CD4-positive, alpha-beta memory T cell (primary cell): ENCODE measurements at regions not wholly inside any gene's neighbourhood (a gene's known extent, or its start where the extent isn't known, plus 50 kb on each side); places are given as distances from the start of the nearest gene placed in this dataset.

Experiments
- CTCF ChIA-PET: fragments of 350-600 bp; sonication (Branson Sonifier 250); formaldehyde crosslinking; loops from one replicate; lab custom pipeline; 2021; ENCODE audit warnings: inconsistent platforms; ENCODE audit not compliant: partially characterized antibody; lab: Charles Lee
- POLR2A ChIA-PET: fragments of 350-600 bp; sonication (Branson Sonifier 250); formaldehyde crosslinking; loops from one replicate; lab custom pipeline; 2021; ENCODE audit not compliant: partially characterized antibody; lab: Charles Lee
- DNase-seq, 5 donors: peaks; one replicate each; pipeline versions ENCODE4 v3.0.0 to v3.0.0-alpha.2; 2020 to 2022; ENCODE audit warnings: mixed read lengths in 1 of 5
- H3K27ac ChIP-seq: one replicate; pipeline ENCODE4 v1.7.0; 2013; ENCODE audit warnings: low read depth, low read length
- H3K27me3 ChIP-seq: 2 replicates; pipeline ENCODE4 v1.7.0; 2013; ENCODE audit warnings: mild to moderate bottlenecking, low read length, moderate library complexity; ENCODE audit not compliant: insufficient read depth
- H3K36me3 ChIP-seq: 2 replicates; pipeline ENCODE4 v1.7.0; 2013; ENCODE audit warnings: mild to moderate bottlenecking, low read length, moderate library complexity; ENCODE audit not compliant: insufficient read depth
- H3K4me1 ChIP-seq: 2 replicates; pipeline ENCODE4 v1.7.0; 2013; ENCODE audit warnings: mild to moderate bottlenecking, low read length, moderate library complexity; ENCODE audit not compliant: insufficient read depth
- H3K4me3 ChIP-seq, 2 donors: one replicate each; pipeline ENCODE4 v1.7.0; 2013; ENCODE audit warnings: low read length in 2 of 2, mild to moderate bottlenecking in 1 of 2
- H3K9me3 ChIP-seq, 2 donors: one replicate each; pipeline ENCODE4 v1.7.0; 2013; ENCODE audit warnings: low read length in 2 of 2, control low read depth in 1 of 2; ENCODE audit not compliant: control insufficient read depth in 1 of 2
- H3K27ac Mint-ChIP-seq, 7 donors: one replicate each; pipeline ENCODE4 v1.8.0; 2020 to 2021; ENCODE audit warnings: mixed read lengths in 7 of 7, mild to moderate bottlenecking in 6 of 7, inconsistent platforms in 3 of 7, moderate library complexity in 3 of 7
- H3K27me3 Mint-ChIP-seq, 2 donors: one replicate each; pipeline ENCODE4 v1.8.0; 2020 to 2021; ENCODE audit warnings: mixed read lengths in 2 of 2
- H3K36me3 Mint-ChIP-seq, 2 donors: one replicate each; pipeline ENCODE4 v1.8.0; 2020 to 2021; ENCODE audit warnings: mixed read lengths in 2 of 2, inconsistent platforms in 1 of 2, mild to moderate bottlenecking in 1 of 2
- H3K4me1 Mint-ChIP-seq, 4 donors: one replicate each; pipeline ENCODE4 v1.8.0; 2020 to 2021; ENCODE audit warnings: mixed read lengths in 4 of 4, mild to moderate bottlenecking in 1 of 4
- H3K4me3 Mint-ChIP-seq, 8 donors: one replicate each; pipeline ENCODE4 v1.8.0; 2020 to 2021; ENCODE audit warnings: mixed read lengths in 8 of 8, mild to moderate bottlenecking in 7 of 8, moderate library complexity in 6 of 8, inconsistent platforms in 3 of 8
- H3K9me3 Mint-ChIP-seq, 8 donors: one replicate each; pipeline ENCODE4 v1.8.0; 2020 to 2021; ENCODE audit warnings: mixed read lengths in 8 of 8, mild to moderate bottlenecking in 5 of 8, inconsistent platforms in 3 of 8, moderate library complexity in 1 of 8
- intact Hi-C: fragments of 100-400 bp; cut with micrococcal nuclease; formaldehyde crosslinking; loops from one replicate; pipeline ENCODE4 v1.15.1; 2023

DNA sequence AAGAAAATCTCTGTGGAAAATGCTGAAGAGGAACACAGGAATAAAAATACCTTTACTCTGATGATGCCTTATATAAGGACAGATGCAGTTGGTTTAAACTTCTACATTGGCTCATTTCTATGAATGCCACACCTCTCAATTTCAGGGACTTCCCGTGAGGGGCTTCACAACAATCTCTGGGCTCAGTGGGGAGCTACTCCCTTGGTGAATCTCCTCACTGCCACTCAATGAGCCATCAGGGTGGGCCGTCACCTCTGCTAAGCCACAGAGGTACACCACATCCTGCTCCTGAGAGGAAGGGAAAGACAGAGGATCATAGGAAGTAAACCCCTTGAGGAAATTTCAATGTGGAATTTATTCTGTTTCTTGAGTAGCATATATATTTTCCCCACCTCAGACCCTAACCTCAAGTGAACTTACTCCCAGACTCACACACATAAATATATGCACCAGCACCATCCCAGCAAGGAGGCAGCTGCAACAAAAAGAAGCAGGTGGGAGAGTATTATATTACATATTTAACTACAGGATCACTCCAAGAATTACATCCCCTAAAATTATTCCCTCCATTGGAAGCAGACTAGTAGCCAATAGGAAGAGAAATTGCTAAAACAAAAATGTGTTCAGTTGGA lies 63.3 kb upstream of the PRSS1 start:
- peaks cover 22 to 52% (median 36%) of the 10 kb centered on the region in 4 donors for H3K4me1 Mint-ChIP-seq

DNA sequence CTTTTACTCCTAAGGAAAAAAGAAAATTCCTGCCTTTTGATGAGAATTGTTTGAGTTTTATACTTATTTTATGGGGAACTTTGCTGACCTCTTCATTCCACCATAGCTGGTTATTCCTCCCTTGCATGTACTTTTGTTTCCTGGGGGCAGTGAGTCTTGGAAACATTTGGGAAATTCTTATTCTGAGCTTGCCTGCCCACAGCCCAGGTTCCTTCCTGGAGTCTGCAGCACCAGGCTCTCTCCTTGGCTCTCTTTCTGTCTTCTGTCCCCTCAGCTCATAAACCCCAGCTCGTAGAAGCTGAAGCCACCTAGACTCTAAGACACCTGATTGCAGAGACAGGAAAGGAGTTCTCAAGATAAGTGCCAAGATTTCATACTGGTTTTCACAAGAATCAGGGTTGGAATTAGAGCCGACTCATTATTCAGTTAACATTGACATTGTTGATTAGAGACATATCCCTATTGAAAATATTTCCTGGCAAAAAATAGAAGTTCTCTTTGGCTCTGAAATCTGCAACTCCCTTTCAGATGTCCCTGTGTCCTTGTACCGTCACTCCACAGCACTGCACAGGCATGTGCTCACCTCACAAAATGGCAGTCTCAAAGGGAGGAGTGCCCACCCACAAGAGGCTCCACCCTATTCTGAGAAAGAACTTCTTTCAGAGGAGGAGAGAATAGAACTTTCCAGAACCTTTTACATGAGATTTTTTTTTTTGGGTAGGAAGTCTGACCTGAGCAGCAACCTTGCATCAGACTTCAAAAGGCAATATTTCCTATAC lies 67.8 kb upstream of the PRSS1 start:
- H3K27ac ChIP-seq = no peak overlapping the region
- Mint-ChIP-seq H3K9me3 (peaks cover 0 to 4% (median 0%) of the 10 kb centered on the region in 8 donors), H3K36me3 (no peaks in the 10 kb centered on the region), H3K4me1 (peaks cover 17 to 32% (median 24%) of the 10 kb centered on the region in 4 donors), H3K27me3 (no peaks in the 10 kb centered on the region), H3K4me3 (no peak overlapping the region), H3K27ac (peak overlapping the region in 2 of 7 donors; percentile 19 to 70)
- ChIA-PET CTCF (interaction anchor here (0.9 to 1.0 kb wide), 2 partner anchors 31 to 134 kb away, joined by 3 to 4 read pairs; no protein-coding TSS in a partner anchor), POLR2A (no interaction called here)
- H3K9me3 ChIP-seq = no peaks in the 10 kb centered on the region
- H3K27me3 ChIP-seq = no peaks in the 10 kb centered on the region
- DNase-seq = no peak
- no peak overlapping the region for H3K4me3 ChIP-seq
- H3K4me1 ChIP-seq = peaks cover 12% of the 10 kb centered on the region
- H3K36me3 ChIP-seq = no peaks in the 10 kb centered on the region
- intact Hi-C loops = no loop called here

More for the DNA sequence above, 63.3 kb upstream of the PRSS1 start:
- CTCF ChIA-PET = interaction anchor here (1.1 to 1.3 kb wide), 2 partner anchors 15 to 27 kb away, joined by 3 read pairs; no protein-coding TSS in a partner anchor
- no peak overlapping the region for H3K4me3 ChIP-seq
- Mint-ChIP-seq H3K27ac (peak overlapping the region; percentile 18 to 82 (median 75)), H3K9me3 (no peaks in the 10 kb centered on the region), H3K36me3 (no peaks in the 10 kb centered on the region), H3K27me3 (no peaks in the 10 kb centered on the region), H3K4me3 (peak overlapping the region in 4 of 8 donors; percentile 18 to 31 (median 21))
- H3K27me3 ChIP-seq = no peaks in the 10 kb centered on the region
- H3K9me3 ChIP-seq = no peaks in the 10 kb centered on the region
- POLR2A ChIA-PET = interaction anchor here (0.7 to 1.5 kb wide), 3 partner anchors 28 to 108 kb away, joined by 3 to 5 read pairs (median 4); no protein-coding TSS in a partner anchor
- no peak for DNase-seq
- no peaks in the 10 kb centered on the region for H3K36me3 ChIP-seq
- no peak overlapping the region for H3K27ac ChIP-seq
- intact Hi-C loops = no loop called here
- H3K4me1 ChIP-seq = peaks cover 18% of the 10 kb centered on the region

DNA sequence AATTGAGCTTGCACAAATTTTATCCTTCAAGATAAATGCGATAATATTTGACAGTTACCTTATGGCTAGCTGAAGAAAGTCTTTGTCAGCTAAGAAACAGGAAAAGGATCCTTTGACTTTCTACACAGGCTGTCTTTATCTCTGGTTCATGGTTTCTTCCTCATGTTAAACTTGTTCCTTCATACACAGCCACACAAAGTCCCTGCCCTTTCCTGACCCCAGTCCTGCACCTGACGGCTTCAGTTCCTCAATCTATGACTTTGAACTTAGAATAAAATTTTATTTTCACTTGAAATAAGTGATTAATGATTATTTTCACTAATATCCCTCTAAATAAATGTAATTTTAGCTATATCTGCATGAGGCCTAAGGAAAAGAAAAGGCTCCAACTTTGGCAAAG lies 77.8 kb upstream of the PRSS1 start:
- H3K36me3 ChIP-seq = no peaks in the 10 kb centered on the region
- H3K27me3 ChIP-seq = no peaks in the 10 kb centered on the region
- H3K27ac ChIP-seq = no peak overlapping the region
- Mint-ChIP-seq H3K27ac (peak overlapping the region in 4 of 7 donors; percentile 48 to 91 (median 84)), H3K36me3 (no peaks in the 10 kb centered on the region), H3K9me3 (no peaks in the 10 kb centered on the region), H3K4me3 (peak overlapping the region in 2 of 8 donors; percentile 57 to 72), H3K27me3 (no peaks in the 10 kb centered on the region), H3K4me1 (peaks cover 19 to 30% (median 25%) of the 10 kb centered on the region in 4 donors)
- intact Hi-C loops = no loop called here
- no peak for DNase-seq
- no peak overlapping the region for H3K4me3 ChIP-seq
- POLR2A ChIA-PET = interaction anchor here (0.6 to 2.1 kb wide), 7 partner anchors 42 to 139 kb away, joined by 3 to 12 read pairs (median 4); no protein-coding TSS in a partner anchor
- H3K9me3 ChIP-seq = no peaks in the 10 kb centered on the region
- CTCF ChIA-PET = interaction anchor here (1.3 to 7.2 kb wide), 5 partner anchors 13 to 139 kb away, joined by 3 to 46 read pairs (median 7); no protein-coding TSS in a partner anchor
- peaks cover 25% of the 10 kb centered on the region for H3K4me1 ChIP-seq

DNA sequence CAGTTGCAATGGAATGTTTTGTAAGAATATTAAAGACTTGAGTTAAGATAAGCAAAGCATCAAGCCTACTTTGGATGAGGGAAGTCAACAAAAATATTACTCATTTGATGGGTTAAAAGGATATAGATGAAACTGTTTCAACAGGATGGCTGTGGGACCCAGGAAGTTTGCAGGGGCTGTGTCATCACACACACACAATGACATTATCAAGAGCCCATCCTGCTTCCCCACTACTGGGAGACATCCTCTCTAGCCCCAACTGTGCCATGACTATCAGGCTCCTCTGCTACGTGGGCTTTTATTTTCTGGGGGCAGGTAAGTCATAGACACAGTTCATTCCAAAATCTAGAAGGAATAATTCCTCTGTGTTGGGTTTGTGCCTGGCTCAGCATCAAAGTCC lies 78.8 kb upstream of the PRSS1 start:
- DNase-seq = peak in 1 of 5 donors; percentile 8
- H3K27me3 ChIP-seq = no peaks in the 10 kb centered on the region
- Mint-ChIP-seq H3K9me3 (no peaks in the 10 kb centered on the region), H3K36me3 (no peaks in the 10 kb centered on the region), H3K27ac (peak overlapping the region in 5 of 7 donors; percentile 85 to 91 (median 88)), H3K4me1 (peaks cover 19 to 30% (median 25%) of the 10 kb centered on the region in 4 donors), H3K27me3 (no peaks in the 10 kb centered on the region), H3K4me3 (peak overlapping the region in 6 of 8 donors; percentile 36 to 74 (median 55))
- intact Hi-C loops = no loop called here
- no peaks in the 10 kb centered on the region for H3K36me3 ChIP-seq
- ChIA-PET CTCF (interaction anchor here (1.2 to 7.2 kb wide), 6 partner anchors 12 to 196 kb away, joined by 3 to 46 read pairs (median 4); no protein-coding TSS in a partner anchor), POLR2A (interaction anchor here (0.8 to 2.1 kb wide), 8 partner anchors 33 to 140 kb away, joined by 3 to 12 read pairs (median 4); no protein-coding TSS in a partner anchor)
- H3K9me3 ChIP-seq = no peaks in the 10 kb centered on the region
- H3K27ac ChIP-seq = no peak overlapping the region
- H3K4me3 ChIP-seq = no peak overlapping the region
- H3K4me1 ChIP-seq = peaks cover 25% of the 10 kb centered on the region

DNA sequence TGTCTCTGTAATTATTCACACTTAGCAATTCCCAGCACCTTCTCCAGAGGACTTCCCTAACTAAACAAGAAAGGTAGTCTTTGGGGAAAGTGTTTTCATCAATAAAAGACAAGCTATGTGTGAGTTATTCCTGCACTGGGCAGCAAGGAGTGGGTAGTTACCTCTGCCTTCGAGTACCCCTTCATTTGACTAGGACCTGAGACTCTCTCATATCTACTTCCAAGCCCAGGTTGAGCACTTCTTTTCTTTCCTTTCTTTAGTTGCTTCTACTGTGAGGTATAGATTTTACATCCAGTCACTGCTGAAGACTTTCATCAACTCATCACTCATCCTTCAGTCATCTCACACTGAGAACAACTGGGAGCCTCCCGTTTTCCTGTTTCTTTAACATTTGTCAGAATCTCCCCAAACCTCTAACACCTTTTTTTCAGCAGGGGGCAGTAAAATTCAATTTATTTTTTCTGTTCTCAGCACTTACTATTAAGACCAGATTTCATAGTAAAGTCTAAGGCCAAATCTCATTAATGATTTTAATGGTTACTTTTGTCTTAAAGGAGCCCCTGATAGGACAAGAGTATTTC lies 80.1 kb upstream of the PRSS1 start:
- ChIA-PET CTCF (interaction anchor here (1.2 to 7.2 kb wide), 4 partner anchors 114 to 197 kb away, joined by 3 to 35 read pairs (median 8); no protein-coding TSS in a partner anchor), POLR2A (interaction anchor here (1.3 to 1.5 kb wide), 2 partner anchors 32 to 139 kb away, joined by 3 to 5 read pairs; no protein-coding TSS in a partner anchor)
- Mint-ChIP-seq H3K9me3 (no peaks in the 10 kb centered on the region), H3K4me1 (peaks cover 19 to 30% (median 25%) of the 10 kb centered on the region in 4 donors), H3K27me3 (no peaks in the 10 kb centered on the region), H3K36me3 (no peaks in the 10 kb centered on the region), H3K4me3 (peak overlapping the region in 4 of 8 donors; percentile 0 to 67 (median 26)), H3K27ac (peak overlapping the region in 5 of 7 donors; percentile 39 to 86 (median 70))
- Histone ChIP-seq H3K27me3 (no peaks in the 10 kb centered on the region), H3K27ac (no peak overlapping the region), H3K9me3 (no peaks in the 10 kb centered on the region), H3K36me3 (no peaks in the 10 kb centered on the region), H3K4me1 (peaks cover 25% of the 10 kb centered on the region), H3K4me3 (no peak overlapping the region)
- DNase-seq = peak in 4 of 5 donors; percentile 19 to 43 (median 30)
- intact Hi-C loops = loop anchor here (1.0 to 5.0 kb wide), 4 partner anchors 36 to 142 kb away; no protein-coding TSS in a partner anchor

DNA sequence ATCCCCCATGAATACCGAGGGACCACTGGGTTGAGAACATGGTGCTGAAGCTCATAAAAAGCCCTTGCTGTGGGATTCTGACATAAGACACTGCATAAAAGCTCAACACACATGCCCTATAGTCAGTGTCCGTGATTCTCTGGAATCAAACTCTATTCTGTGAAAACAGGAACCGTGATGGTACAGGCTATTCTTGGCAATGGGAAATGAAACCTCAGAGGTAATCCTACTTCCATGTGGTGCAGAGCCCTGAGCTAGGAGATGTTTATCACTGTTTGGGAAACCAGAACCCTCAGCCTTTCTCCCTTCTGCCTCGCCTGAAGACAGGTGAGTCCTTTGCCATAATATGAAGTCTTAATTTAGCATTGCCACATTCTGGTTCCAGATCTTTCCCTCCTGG lies 80.8 kb upstream of the PRSS1 start:
- Mint-ChIP-seq H3K4me3 (no peak overlapping the region), H3K27me3 (no peaks in the 10 kb centered on the region), H3K9me3 (no peaks in the 10 kb centered on the region), H3K27ac (no peak overlapping the region), H3K36me3 (no peaks in the 10 kb centered on the region), H3K4me1 (peaks cover 19 to 30% (median 25%) of the 10 kb centered on the region in 4 donors)
- H3K4me3 ChIP-seq = no peak overlapping the region
- H3K9me3 ChIP-seq = no peaks in the 10 kb centered on the region
- H3K36me3 ChIP-seq = no peaks in the 10 kb centered on the region
- H3K27ac ChIP-seq = no peak overlapping the region
- no peak for DNase-seq
- H3K4me1 ChIP-seq = peaks cover 25% of the 10 kb centered on the region
- intact Hi-C loops = loop anchor here (2.0 to 5.0 kb wide), 2 partner anchors 36 to 44 kb away; no protein-coding TSS in a partner anchor
- POLR2A ChIA-PET = interaction anchor here (1.1 kb wide), 1 partner anchor 114 kb away, joined by 4 read pairs; no protein-coding TSS in a partner anchor
- H3K27me3 ChIP-seq = no peaks in the 10 kb centered on the region
- CTCF ChIA-PET = interaction anchor here (1.2 to 7.2 kb wide), 4 partner anchors 114 to 198 kb away, joined by 3 to 35 read pairs (median 8); no protein-coding TSS in a partner anchor
